ENCODE measurements at regions not wholly inside any gene's neighbourhood (a gene's known extent, or its start where the extent isn't known, plus 50 kb on each side); places are given as distances from the start of the nearest gene placed in this dataset.

GRCh38 chr4:177117256-177117655 lies 192.4 kb upstream of the NEIL3 start:
- H3K27ac ChIP-seq: no peak overlapping the region
- H3K4me3 ChIP-seq: no peak overlapping the region
- TF ChIP-seq POLR2A (IDR thresholded peaks at IDR 0.05) (no peak), CTCF (IDR thresholded peaks at IDR 0.05) (no peak)
- H3K27me3 ChIP-seq: no peaks in the 10 kb centered on the region
- intact Hi-C loops (cut with DNase I): no loop called here
- DNase-seq: no peak
- H3K4me1 ChIP-seq: no peaks in the 10 kb centered on the region
- no peaks in the 10 kb centered on the region for H3K9me3 ChIP-seq
- H3K36me3 ChIP-seq: no peaks in the 10 kb centered on the region
- WGBS, 2 donors: 69 to 70% methylated on average over 8 of the region's 8 CpGs

GRCh38 chr4:177118596-177118995 lies 191.1 kb upstream of the NEIL3 start:
- Histone ChIP-seq H3K27me3 (no peaks in the 10 kb centered on the region), H3K9me3 (no peaks in the 10 kb centered on the region), H3K36me3 (no peaks in the 10 kb centered on the region), H3K4me1 (no peaks in the 10 kb centered on the region), H3K27ac (peak overlapping the region in 1 of 4 donors; percentile 3), H3K4me3 (no peak overlapping the region)
- TF ChIP-seq CTCF (IDR thresholded peaks at IDR 0.05) (no peak), POLR2A (IDR thresholded peaks at IDR 0.05) (no peak)
- intact Hi-C loops (cut with DNase I): no loop called here
- no peak for DNase-seq

- Histone ChIP-seq H3K36me3 (no peaks in the 10 kb centered on the region), H3K4me1 (peaks cover 0 to 4% (median 0%) of the 10 kb centered on the region in 3 donors), H3K9me3 (no peaks in the 10 kb centered on the region), H3K27me3 (no peaks in the 10 kb centered on the region), H3K4me3 (no peak overlapping the region), H3K27ac (peak overlapping the region in 1 of 4 donors; percentile 3)
- 7 to 11% methylated on average over 1 of the region's 1 CpG for WGBS, 2 donors
- TF ChIP-seq CTCF (IDR thresholded peaks at IDR 0.05) (no peak), POLR2A (IDR thresholded peaks at IDR 0.05) (no peak)
- DNase-seq: no peak
- intact Hi-C loops (cut with DNase I): no loop called here
Measured at GRCh38 chr4:177119021-177119471, 190.6 kb upstream of the NEIL3 start.

GRCh38 chr4:177119691-177120090 lies 190.0 kb upstream of the NEIL3 start:
- Histone ChIP-seq H3K27ac (peak overlapping the region in 1 of 4 donors; percentile 35), H3K9me3 (no peaks in the 10 kb centered on the region), H3K4me3 (no peak overlapping the region), H3K27me3 (no peaks in the 10 kb centered on the region), H3K36me3 (no peaks in the 10 kb centered on the region), H3K4me1 (peaks cover 0 to 7% (median 0%) of the 10 kb centered on the region in 3 donors)
- no peak for DNase-seq
- WGBS, 2 donors: 58 to 67% methylated on average over 3 of the region's 3 CpGs
- intact Hi-C loops (cut with DNase I): no loop called here
- TF ChIP-seq POLR2A (IDR thresholded peaks at IDR 0.05) (no peak), CTCF (IDR thresholded peaks at IDR 0.05) (no peak)

GRCh38 chr4:177123811-177124210 lies 185.9 kb upstream of the NEIL3 start:
- TF ChIP-seq CTCF (IDR thresholded peaks at IDR 0.05) (no peak), POLR2A (IDR thresholded peaks at IDR 0.05) (no peak)
- Histone ChIP-seq H3K4me3 (no peak overlapping the region), H3K27me3 (no peaks in the 10 kb centered on the region), H3K4me1 (peaks cover 0 to 15% (median 0%) of the 10 kb centered on the region in 3 donors), H3K27ac (no peak overlapping the region), H3K9me3 (no peaks in the 10 kb centered on the region), H3K36me3 (no peaks in the 10 kb centered on the region)
- intact Hi-C loops (cut with DNase I): no loop called here
- DNase-seq: no peak
- WGBS, 2 donors: 18 to 34% methylated on average over 2 of the region's 2 CpGs
